ACHN (cell line): ENCODE measurements at regions not wholly inside any gene's neighbourhood (a gene's known extent, or its start where the extent isn't known, plus 50 kb on each side); places are given as distances from the start of the nearest gene placed in this dataset.

ENCODE experiments used
- DNase-seq: peaks from one replicate; pipeline ENCODE4 v3.0.0-alpha.2; 2015
- in situ Hi-C: cut with HindIII; loops from 2 replicates; pipeline ENCODE4 v1.10.0; 2017; ENCODE audit warnings: low sequenced_read_pairs, low pct_ligation_motif_present, low pct_unique_long_range_greater_than_20kb

DNA sequence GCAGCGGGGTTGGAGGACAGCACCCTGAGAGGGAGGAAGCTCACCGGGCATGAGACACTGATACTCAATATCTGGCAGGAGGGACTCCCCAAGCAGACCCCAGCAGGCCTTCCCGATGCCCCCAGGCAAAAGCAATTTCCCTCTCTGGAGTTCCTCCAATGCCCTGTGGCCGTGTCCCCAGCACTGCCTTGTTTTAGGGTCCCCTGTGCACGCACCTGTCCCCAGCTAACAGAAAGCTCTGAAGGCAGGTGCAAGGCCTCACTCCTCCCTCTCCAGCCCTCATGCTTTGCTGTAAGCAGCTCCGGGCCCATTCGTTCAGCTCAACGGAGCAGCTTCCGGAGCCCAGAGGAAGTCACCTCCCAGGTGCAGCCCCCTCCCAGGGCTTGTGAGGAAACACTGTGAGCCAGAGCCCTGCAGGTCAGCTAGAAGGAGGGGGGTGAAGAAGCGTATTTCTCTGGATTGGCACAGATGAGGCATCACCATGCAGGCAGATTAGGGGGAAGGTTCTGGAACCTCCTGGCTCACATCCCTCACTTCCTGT, 50.3 kb upstream of the ID2 start:
- DNase-seq: no peak
- in situ Hi-C loops: no loop called here
